GM19239 (cell line): ENCODE measurements at regions not wholly inside any gene's neighbourhood (a gene's known extent, or its start where the extent isn't known, plus 50 kb on each side); places are given as distances from the start of the nearest gene placed in this dataset.
"Not testable (repeated sequence)": the region's sequence is repeated elsewhere in the genome, so short reads cannot be mapped to it uniquely, and the experiment has no call there.

Experiments used
- DNase-seq: peaks from one replicate; pipeline ENCODE4 v3.0.0; 2011; ENCODE audit warnings: low spot score; ENCODE audit not compliant: insufficient read length
- FAIRE-seq: peaks from 2 replicates; lab custom pipeline; 2011; peaks lifted over from hg19 to GRCh38; lab: Jason Lieb, UNC

GRCh38 chrY:19549671-19550466, 194.7 kb downstream of the KDM5D start:
- no peak for FAIRE-seq

GRCh38 chrY:19541475-19542306, 202.8 kb downstream of the KDM5D start:
- FAIRE-seq, result no peak
- peak; percentile 5 for DNase-seq

More at GRCh38 chrY:19549671-19550466, 194.7 kb downstream of the KDM5D start:
- no peak for DNase-seq

GRCh38 chrY:19535697-19536096, 208.8 kb downstream of the KDM5D start:
- not testable (repeated sequence) for FAIRE-seq, DNase-seq

GRCh38 chrY:19521976-19522375, 222.6 kb downstream of the KDM5D start:
- FAIRE-seq (no peak), DNase-seq (no peak)

GRCh38 chrY:19503092-19503449, 241.5 kb downstream of the KDM5D start:
- DNase-seq (no peak), FAIRE-seq (peak; percentile 83)

GRCh38 chrY:19502169-19503091, 242.1 kb downstream of the KDM5D start:
- FAIRE-seq (no peak), DNase-seq (no peak)

DNA sequence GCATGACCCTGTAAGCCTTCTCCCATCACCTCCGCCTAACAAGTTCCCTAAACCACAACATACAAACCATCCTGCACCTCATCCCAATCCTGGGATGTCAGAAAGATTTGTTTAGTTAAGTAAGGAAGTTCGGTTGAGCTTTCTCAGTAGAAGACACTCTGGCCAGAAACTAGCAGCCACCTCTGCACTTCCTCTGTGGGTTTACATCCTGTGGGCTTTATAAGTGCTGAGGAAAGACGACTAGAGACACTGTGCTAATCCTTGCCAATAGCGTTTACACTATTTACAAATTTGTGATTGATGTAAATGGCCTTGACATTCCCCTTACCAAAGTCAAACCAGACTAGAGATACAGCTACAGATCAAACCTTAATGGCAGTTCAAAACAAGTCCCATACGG, 246.0 kb downstream of the KDM5D start:
- DNase-seq (no peak), FAIRE-seq (peak; percentile 87)

DNA sequence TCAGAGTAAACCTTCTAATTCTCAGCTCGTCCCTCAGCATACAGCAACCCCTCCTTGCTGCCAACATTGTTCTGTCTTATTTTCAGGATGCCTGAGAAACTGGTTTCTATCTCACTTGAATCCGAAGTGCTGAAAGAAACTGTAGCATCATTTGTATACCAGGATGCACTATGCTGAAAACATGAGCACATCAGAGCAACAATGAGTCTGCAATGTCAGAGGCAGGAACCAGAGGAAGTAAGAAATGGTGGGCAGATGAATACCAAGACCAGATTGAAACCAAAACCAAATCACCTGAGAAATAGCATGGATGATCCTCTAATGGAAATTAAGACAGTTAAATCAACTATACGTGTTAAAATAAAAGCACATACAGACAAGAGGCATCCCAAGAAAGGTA, 257.0 kb downstream of the KDM5D start:
- FAIRE-seq, result no peak

DNA sequence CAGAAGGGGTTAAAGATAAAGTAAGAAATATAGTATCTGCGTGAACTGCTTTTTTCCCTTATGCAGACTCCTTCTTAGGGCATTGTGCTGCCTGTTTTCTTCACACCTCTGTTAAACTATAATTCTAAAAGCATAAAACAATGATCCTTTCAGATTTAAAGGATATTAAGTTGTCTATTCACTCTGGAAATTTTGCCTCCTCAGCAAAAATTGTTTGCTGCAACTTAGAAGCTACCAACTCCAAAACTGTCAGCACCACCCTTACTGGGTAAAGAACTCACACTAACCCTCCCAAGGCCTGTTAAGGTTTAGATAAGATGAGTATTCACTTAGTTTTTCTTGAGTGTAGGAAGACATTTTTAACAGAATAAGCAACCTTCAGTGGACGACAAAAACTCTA, 259.5 kb downstream of the KDM5D start:
- no peak for FAIRE-seq
- no peak for DNase-seq

More for the DNA sequence above, 257.0 kb downstream of the KDM5D start:
- no peak for DNase-seq

- DNase-seq (no peak), FAIRE-seq (no peak)
Observed at GRCh38 chrY:19479141-19479540, 265.4 kb downstream of the KDM5D start.

- no peak for FAIRE-seq
- DNase-seq, result no peak
Observed at GRCh38 chrY:19477959-19478358, 266.6 kb downstream of the KDM5D start.

GRCh38 chrY:19465809-19466208, 278.7 kb downstream of the KDM5D start:
- no peak for FAIRE-seq
- no peak for DNase-seq

DNA sequence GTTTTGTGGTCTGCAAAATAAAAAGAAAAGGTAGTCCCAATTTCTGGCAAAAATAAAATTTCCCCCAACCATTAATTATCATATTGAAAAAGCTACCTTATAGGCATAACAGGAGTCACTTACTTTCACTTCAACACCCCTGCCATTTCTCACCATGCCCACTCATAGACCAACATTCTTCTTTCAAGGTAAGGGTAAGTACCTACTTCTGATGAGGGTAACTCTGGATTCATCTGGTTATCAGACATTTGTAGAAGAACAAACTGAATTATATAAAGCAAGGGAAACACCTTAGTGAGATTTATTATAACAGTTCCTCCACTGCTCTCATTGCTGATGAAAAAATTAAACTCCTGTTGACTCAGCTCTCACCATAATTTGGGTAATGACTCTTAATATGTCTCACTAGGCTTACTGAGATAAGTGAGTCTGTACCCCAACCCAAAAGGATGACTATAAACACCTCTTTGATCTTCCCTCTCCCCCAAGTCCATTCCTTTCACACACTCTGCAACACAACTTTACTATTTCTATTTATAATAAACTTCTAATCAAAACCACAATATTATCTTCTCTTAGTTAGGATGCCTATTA, 287.6 kb downstream of the KDM5D start:
- FAIRE-seq (no peak), DNase-seq (no peak)

GRCh38 chrY:19433059-19433458, 311.5 kb downstream of the KDM5D start:
- peak; percentile 2 for DNase-seq

GRCh38 chrY:19427736-19428518, 316.6 kb downstream of the KDM5D start:
- FAIRE-seq (no peak), DNase-seq (no peak)

More at GRCh38 chrY:19433059-19433458, 311.5 kb downstream of the KDM5D start:
- FAIRE-seq, result peak; percentile 48

DNA sequence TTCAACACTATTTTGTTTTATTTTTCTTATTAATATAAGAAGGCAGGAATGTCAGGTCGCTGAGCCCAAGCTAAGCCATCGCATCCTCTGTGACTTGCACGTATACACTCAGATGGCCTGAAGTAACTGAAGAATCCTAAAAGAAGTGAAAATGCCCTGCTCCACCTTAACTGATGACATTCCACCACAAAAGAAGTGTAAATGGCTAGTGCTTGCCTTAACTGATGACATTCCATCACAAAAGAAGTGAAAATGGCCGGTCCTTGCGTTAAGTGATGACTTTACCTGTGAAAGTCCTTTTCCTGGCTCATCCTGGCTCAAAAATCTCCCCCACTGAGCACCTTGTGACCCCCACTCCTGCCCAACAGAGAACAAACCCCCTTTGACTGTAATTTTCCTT, 317.3 kb downstream of the KDM5D start:
- not testable (repeated sequence) for DNase-seq, FAIRE-seq

- DNase-seq (no peak), FAIRE-seq (no peak)
Observed at GRCh38 chrY:19410980-19411766, 333.4 kb downstream of the KDM5D start.

GRCh38 chrY:19406246-19406645, 338.3 kb downstream of the KDM5D start:
- no peak for DNase-seq
- no peak for FAIRE-seq
